Vagina (tissue), 2 donors: ENCODE measurements at regions not wholly inside any gene's neighbourhood (a gene's known extent, or its start where the extent isn't known, plus 50 kb on each side); places are given as distances from the start of the nearest gene placed in this dataset.

Experiments used
- DNase-seq, 2 donors: peaks; one replicate each; pipeline ENCODE4 v3.0.0-alpha.2; 2017; ENCODE audit errors: extremely low spot score in 2 of 2
- H3K27ac ChIP-seq: fragments of 200-600 bp; sonication (generic); one replicate; pipeline ENCODE4 v1.5.1; 2019
- H3K27me3 ChIP-seq: fragments of 200-600 bp; sonication (generic); one replicate; pipeline ENCODE4 v1.5.1; 2019
- H3K36me3 ChIP-seq, 2 donors: fragments of 200-600 bp; sonication (generic); one replicate each; pipeline ENCODE4 v1.5.1; 2017 to 2019
- H3K4me1 ChIP-seq: fragments of 200-600 bp; sonication (generic); one replicate; pipeline ENCODE4 v1.5.1; 2019
- H3K4me3 ChIP-seq, 2 donors: fragments of 200-600 bp; sonication (generic); 1 replicate in 1 of 2; 2 replicates in 1 of 2; pipeline ENCODE4 v1.5.1; 2016 to 2019
- H3K9me3 ChIP-seq: fragments of 200-600 bp; sonication (generic); one replicate; pipeline ENCODE4 v1.5.1; 2019
- CTCF ChIP-seq, 3 experiments: fragments of 450-650 bp in 2 of 3; fragments of 200-600 bp in 1 of 3; sonication (generic) in 1 of 3; IDR thresholded peaks; one replicate each; pipeline ENCODE4 v1.5.1; 2017 to 2019; ENCODE audit warnings: antibody characterized with exemption in 3 of 3, mild to moderate bottlenecking in 2 of 3, moderate library complexity in 2 of 3
- POLR2A ChIP-seq, 2 donors: fragments of 450-650 bp; IDR thresholded peaks; one replicate each; pipeline ENCODE4 v1.6.1; 2017; ENCODE audit warnings: antibody characterized with exemption in 2 of 2, mild to moderate bottlenecking in 2 of 2, moderate library complexity in 2 of 2
- POLR2AphosphoS5 ChIP-seq, 2 donors: sonication (generic); formaldehyde crosslinking; IDR thresholded peaks; one replicate each; pipeline ENCODE4 v1.9.0; 2017; ENCODE audit warnings: antibody characterized with exemption in 2 of 2, mild to moderate bottlenecking in 2 of 2, low read depth in 1 of 2; ENCODE audit not compliant: insufficient read depth in 1 of 2
- intact Hi-C: fragments of 100-400 bp; cut with DNase I; formaldehyde crosslinking; loops from one replicate; pipeline ENCODE4 v1.15.1; 2023

- H3K9me3 ChIP-seq: no peaks in the 10 kb centered on the region
- H3K27ac ChIP-seq: no peak overlapping the region
- intact Hi-C loops: no loop called here
- no peaks in the 10 kb centered on the region for H3K36me3 ChIP-seq
- no peaks in the 10 kb centered on the region for H3K4me1 ChIP-seq
- no peak for TF ChIP-seq POLR2A (IDR thresholded peaks at IDR 0.05)
- TF ChIP-seq CTCF (IDR thresholded peaks at IDR 0.05): no peak
- TF ChIP-seq POLR2AphosphoS5 (IDR thresholded peaks at IDR 0.05; ENCODE audit: insufficient read depth in 1 of 2, low read depth in 1 of 2): no peak
- H3K4me3 ChIP-seq: no peak overlapping the region
- no peak for DNase-seq
- no peaks in the 10 kb centered on the region for H3K27me3 ChIP-seq
Measured at GRCh38 chr3:115420086-115420485, 203.2 kb upstream of the GAP43 start.

- no peak for DNase-seq
- Histone ChIP-seq H3K4me3 (no peak overlapping the region), H3K27me3 (no peaks in the 10 kb centered on the region), H3K9me3 (no peaks in the 10 kb centered on the region), H3K27ac (no peak overlapping the region), H3K4me1 (no peaks in the 10 kb centered on the region), H3K36me3 (no peaks in the 10 kb centered on the region)
- TF ChIP-seq CTCF (IDR thresholded peaks at IDR 0.05) (no peak), POLR2AphosphoS5 (IDR thresholded peaks at IDR 0.05; ENCODE audit: insufficient read depth in 1 of 2, low read depth in 1 of 2) (no peak), POLR2A (IDR thresholded peaks at IDR 0.05) (no peak)
- intact Hi-C loops: no loop called here
Measured at GRCh38 chr3:115423170-115423569, 200.1 kb upstream of the GAP43 start.

GRCh38 chr3:115428841-115429240, 194.5 kb upstream of the GAP43 start:
- no peaks in the 10 kb centered on the region for H3K9me3 ChIP-seq
- no peaks in the 10 kb centered on the region for H3K4me1 ChIP-seq
- TF ChIP-seq CTCF (IDR thresholded peaks at IDR 0.05): no peak
- TF ChIP-seq POLR2A (IDR thresholded peaks at IDR 0.05): no peak
- no peak for TF ChIP-seq POLR2AphosphoS5 (IDR thresholded peaks at IDR 0.05; ENCODE audit: insufficient read depth in 1 of 2, low read depth in 1 of 2)
- no peaks in the 10 kb centered on the region for H3K36me3 ChIP-seq
- no peak overlapping the region for H3K27ac ChIP-seq
- DNase-seq: no peak
- H3K4me3 ChIP-seq: no peak overlapping the region
- intact Hi-C loops: no loop called here
- no peaks in the 10 kb centered on the region for H3K27me3 ChIP-seq

GRCh38 chr3:115436767-115437301, 186.5 kb upstream of the GAP43 start:
- H3K4me3 ChIP-seq: no peak overlapping the region
- no peaks in the 10 kb centered on the region for H3K36me3 ChIP-seq
- intact Hi-C loops: no loop called here
- no peaks in the 10 kb centered on the region for H3K9me3 ChIP-seq
- H3K27me3 ChIP-seq: no peaks in the 10 kb centered on the region
- TF ChIP-seq POLR2AphosphoS5 (IDR thresholded peaks at IDR 0.05; ENCODE audit: insufficient read depth in 1 of 2, low read depth in 1 of 2) (no peak), CTCF (IDR thresholded peaks at IDR 0.05) (no peak), POLR2A (IDR thresholded peaks at IDR 0.05) (no peak)
- DNase-seq: no peak
- H3K4me1 ChIP-seq: no peaks in the 10 kb centered on the region
- no peak overlapping the region for H3K27ac ChIP-seq

- TF ChIP-seq POLR2AphosphoS5 (IDR thresholded peaks at IDR 0.05; ENCODE audit: insufficient read depth in 1 of 2, low read depth in 1 of 2) (no peak), POLR2A (IDR thresholded peaks at IDR 0.05) (no peak), CTCF (IDR thresholded peaks at IDR 0.05) (no peak)
Measured at GRCh38 chr3:115438799-115439198, 184.5 kb upstream of the GAP43 start.

More at GRCh38 chr3:115438799-115439198, 184.5 kb upstream of the GAP43 start:
- intact Hi-C loops: no loop called here
- DNase-seq: no peak
- Histone ChIP-seq H3K27me3 (no peaks in the 10 kb centered on the region), H3K36me3 (no peaks in the 10 kb centered on the region), H3K4me3 (no peak overlapping the region), H3K4me1 (no peaks in the 10 kb centered on the region), H3K9me3 (no peaks in the 10 kb centered on the region), H3K27ac (no peak overlapping the region)
